Right lobe of liver (tissue), 4 donors: ENCODE measurements at regions not wholly inside any gene's neighbourhood (a gene's known extent, or its start where the extent isn't known, plus 50 kb on each side); places are given as distances from the start of the nearest gene placed in this dataset.
A peak's percentile ranks its signal among the peaks of the same experiment; 100 is the strongest.

Experiments used
- CTCF ChIP-seq, 4 donors: fragments of 200-600 bp in 3 of 4; fragments of 450-650 bp in 1 of 4; IDR thresholded peaks; one replicate each; pipeline versions ENCODE4 v1.5.1 to v1.8.0; 2016 to 2022; ENCODE audit warnings: antibody characterized with exemption in 4 of 4, mild to moderate bottlenecking in 2 of 4
- POLR2A ChIP-seq: fragments of 450-650 bp; IDR thresholded peaks from one replicate; pipeline ENCODE4 v1.6.1; 2017; ENCODE audit warnings: antibody characterized with exemption, mild to moderate bottlenecking
- donor health status: DM: no; HTN: no; CAD: no.
- donor health status: DM: no; HTN: no; CAD: no.
- donor health status: DM: no; HTN: yes; CAD: no.

GRCh38 chr2:191521608-191522208 lies 156.2 kb upstream of the NABP1 start:
- TF ChIP-seq CTCF (IDR thresholded peaks at IDR 0.05): peak; percentile 71 to 79 (median 76)
- TF ChIP-seq POLR2A: no peak
